ENCODE measurements at regions not wholly inside any gene's neighbourhood (a gene's known extent, or its start where the extent isn't known, plus 50 kb on each side); places are given as distances from the start of the nearest gene placed in this dataset.

GRCh38 chr10:78407966-78408365 is 374.3 kb downstream of the RPS24 start:
- Histone ChIP-seq H3K4me1 (ENCODE audit: insufficient read depth, low read length) (peaks cover 13% of the 10 kb centered on the region), H3K4me3 (ENCODE audit: low read length) (no peak overlapping the region), H3K36me3 (ENCODE audit: insufficient read depth, low read length) (no peaks in the 10 kb centered on the region), H3K9ac (ENCODE audit: low read depth, low read length) (no peak overlapping the region), H3K9me3 (ENCODE audit: insufficient read depth, low read depth, low read length) (no peaks in the 10 kb centered on the region), H3K27ac (ENCODE audit: low read depth, low read length) (no peak overlapping the region), H3K27me3 (ENCODE audit: insufficient read depth, low read length) (no peaks in the 10 kb centered on the region)
- WGBS: 90% methylated on average over 10 of the region's 10 CpGs

GRCh38 chr10:78408671-78409472 is 375.2 kb downstream of the RPS24 start:
- H3K4me1 ChIP-seq (ENCODE audit: insufficient read depth, low read length): peaks cover 15% of the 10 kb centered on the region
- 82% methylated on average over 12 of the region's 12 CpGs for WGBS
- no peak overlapping the region for H3K9ac ChIP-seq (ENCODE audit: low read depth, low read length)
- H3K9me3 ChIP-seq (ENCODE audit: insufficient read depth, low read depth, low read length): no peaks in the 10 kb centered on the region
- H3K4me3 ChIP-seq (ENCODE audit: low read length): no peak overlapping the region
- H3K27me3 ChIP-seq (ENCODE audit: insufficient read depth, low read length): no peaks in the 10 kb centered on the region
- no peak overlapping the region for H3K27ac ChIP-seq (ENCODE audit: low read depth, low read length)
- no peaks in the 10 kb centered on the region for H3K36me3 ChIP-seq (ENCODE audit: insufficient read depth, low read length)

- WGBS: 93% methylated on average over 15 of the region's 15 CpGs
- H3K9ac ChIP-seq (ENCODE audit: low read depth, low read length): no peak overlapping the region
- H3K4me3 ChIP-seq (ENCODE audit: low read length): no peak overlapping the region
- no peaks in the 10 kb centered on the region for H3K27me3 ChIP-seq (ENCODE audit: insufficient read depth, low read length)
- peaks cover 25% of the 10 kb centered on the region for H3K4me1 ChIP-seq (ENCODE audit: insufficient read depth, low read length)
- no peaks in the 10 kb centered on the region for H3K9me3 ChIP-seq (ENCODE audit: insufficient read depth, low read depth, low read length)
- no peak overlapping the region for H3K27ac ChIP-seq (ENCODE audit: low read depth, low read length)
- H3K36me3 ChIP-seq (ENCODE audit: insufficient read depth, low read length): no peaks in the 10 kb centered on the region
Measured at GRCh38 chr10:78410046-78410965, 376.6 kb downstream of the RPS24 start.

GRCh38 chr10:78411716-78412115 is 378.1 kb downstream of the RPS24 start:
- Histone ChIP-seq H3K27ac (ENCODE audit: low read depth, low read length) (no peak overlapping the region), H3K36me3 (ENCODE audit: insufficient read depth, low read length) (no peaks in the 10 kb centered on the region), H3K9ac (ENCODE audit: low read depth, low read length) (no peak overlapping the region), H3K4me1 (ENCODE audit: insufficient read depth, low read length) (peaks cover 20% of the 10 kb centered on the region), H3K9me3 (ENCODE audit: insufficient read depth, low read depth, low read length) (no peaks in the 10 kb centered on the region), H3K4me3 (ENCODE audit: low read length) (no peak overlapping the region), H3K27me3 (ENCODE audit: insufficient read depth, low read length) (no peaks in the 10 kb centered on the region)
- 89% methylated on average over 2 of the region's 2 CpGs for WGBS

GRCh38 chr10:78412605-78413004 is 378.9 kb downstream of the RPS24 start:
- H3K4me1 ChIP-seq (ENCODE audit: insufficient read depth, low read length): peaks cover 16% of the 10 kb centered on the region
- WGBS: 89% methylated on average over 4 of the region's 4 CpGs
- no peak overlapping the region for H3K27ac ChIP-seq (ENCODE audit: low read depth, low read length)
- no peaks in the 10 kb centered on the region for H3K36me3 ChIP-seq (ENCODE audit: insufficient read depth, low read length)
- no peaks in the 10 kb centered on the region for H3K27me3 ChIP-seq (ENCODE audit: insufficient read depth, low read length)
- no peak overlapping the region for H3K9ac ChIP-seq (ENCODE audit: low read depth, low read length)
- H3K9me3 ChIP-seq (ENCODE audit: insufficient read depth, low read depth, low read length): no peaks in the 10 kb centered on the region
- H3K4me3 ChIP-seq (ENCODE audit: low read length): no peak overlapping the region

- peaks cover 12% of the 10 kb centered on the region for H3K4me1 ChIP-seq (ENCODE audit: insufficient read depth, low read length)
- H3K4me3 ChIP-seq (ENCODE audit: low read length): no peak overlapping the region
- 93% methylated on average over 12 of the region's 12 CpGs for WGBS
- H3K9ac ChIP-seq (ENCODE audit: low read depth, low read length): no peak overlapping the region
- H3K9me3 ChIP-seq (ENCODE audit: insufficient read depth, low read depth, low read length): no peaks in the 10 kb centered on the region
- no peaks in the 10 kb centered on the region for H3K36me3 ChIP-seq (ENCODE audit: insufficient read depth, low read length)
- H3K27me3 ChIP-seq (ENCODE audit: insufficient read depth, low read length): no peaks in the 10 kb centered on the region
- H3K27ac ChIP-seq (ENCODE audit: low read depth, low read length): no peak overlapping the region
Measured at GRCh38 chr10:78413076-78414055, 379.7 kb downstream of the RPS24 start.

- Histone ChIP-seq H3K9ac (ENCODE audit: low read depth, low read length) (no peak overlapping the region), H3K27ac (ENCODE audit: low read depth, low read length) (no peak overlapping the region)
- WGBS: 56% methylated on average over 4 of the region's 4 CpGs
Measured at GRCh38 chr10:78414380-78414779, 380.7 kb downstream of the RPS24 start.

GRCh38 chr10:78415111-78415510 is 381.4 kb downstream of the RPS24 start:
- Histone ChIP-seq H3K4me3 (ENCODE audit: low read length) (no peak overlapping the region), H3K27me3 (ENCODE audit: insufficient read depth, low read length) (no peaks in the 10 kb centered on the region), H3K36me3 (ENCODE audit: insufficient read depth, low read length) (no peaks in the 10 kb centered on the region), H3K9me3 (ENCODE audit: insufficient read depth, low read depth, low read length) (no peaks in the 10 kb centered on the region), H3K9ac (ENCODE audit: low read depth, low read length) (no peak overlapping the region), H3K4me1 (ENCODE audit: insufficient read depth, low read length) (peaks cover 12% of the 10 kb centered on the region), H3K27ac (ENCODE audit: low read depth, low read length) (no peak overlapping the region)
- WGBS: 90% methylated on average over 1 of the region's 1 CpG

More at GRCh38 chr10:78414380-78414779, 380.7 kb downstream of the RPS24 start:
- Histone ChIP-seq H3K27me3 (ENCODE audit: insufficient read depth, low read length) (no peaks in the 10 kb centered on the region), H3K36me3 (ENCODE audit: insufficient read depth, low read length) (no peaks in the 10 kb centered on the region), H3K9me3 (ENCODE audit: insufficient read depth, low read depth, low read length) (no peaks in the 10 kb centered on the region), H3K4me1 (ENCODE audit: insufficient read depth, low read length) (peaks cover 12% of the 10 kb centered on the region), H3K4me3 (ENCODE audit: low read length) (no peak overlapping the region)

- Histone ChIP-seq H3K36me3 (ENCODE audit: insufficient read depth, low read length) (no peaks in the 10 kb centered on the region), H3K4me3 (ENCODE audit: low read length) (no peak overlapping the region), H3K4me1 (ENCODE audit: insufficient read depth, low read length) (peaks cover 18% of the 10 kb centered on the region), H3K27ac (ENCODE audit: low read depth, low read length) (no peak overlapping the region), H3K9ac (ENCODE audit: low read depth, low read length) (no peak overlapping the region), H3K9me3 (ENCODE audit: insufficient read depth, low read depth, low read length) (no peaks in the 10 kb centered on the region), H3K27me3 (ENCODE audit: insufficient read depth, low read length) (no peaks in the 10 kb centered on the region)
- WGBS: 87% methylated on average over 3 of the region's 3 CpGs
Measured at GRCh38 chr10:78416031-78417011, 382.7 kb downstream of the RPS24 start.

All from HUES64 (cell line).